ENCODE measurements at regions not wholly inside any gene's neighbourhood (a gene's known extent, or its start where the extent isn't known, plus 50 kb on each side); places are given as distances from the start of the nearest gene placed in this dataset.
"Not testable (repeated sequence)": the region's sequence is repeated elsewhere in the genome, so short reads cannot be mapped to it uniquely, and the experiment has no call there.

- no peak overlapping the region for H3K4me3 ChIP-seq (ENCODE audit: low read depth, low read length)
- no peak for TF ChIP-seq CTCF (IDR thresholded peaks at IDR 0.05; ENCODE audit: low read depth, low read length)
These were observed 134.4 kb upstream of the TSC22D1 start for GRCh38 chr13:44710576-44710975.

GRCh38 chr13:44704811-44705210 lies 128.7 kb upstream of the TSC22D1 start:
- not testable (repeated sequence) for H3K4me3 ChIP-seq (ENCODE audit: low read depth, low read length)

GRCh38 chr13:44703371-44703770 lies 127.2 kb upstream of the TSC22D1 start:
- TF ChIP-seq CTCF (IDR thresholded peaks at IDR 0.05; ENCODE audit: low read depth, low read length) = no peak
- no peak overlapping the region for H3K4me3 ChIP-seq (ENCODE audit: low read depth, low read length)

GRCh38 chr13:44698066-44698465 lies 121.9 kb upstream of the TSC22D1 start:
- TF ChIP-seq CTCF (IDR thresholded peaks at IDR 0.05; ENCODE audit: low read depth, low read length) = no peak
- H3K4me3 ChIP-seq (ENCODE audit: low read depth, low read length) = no peak overlapping the region

- no peak for TF ChIP-seq CTCF (IDR thresholded peaks at IDR 0.05; ENCODE audit: low read depth, low read length)
These were observed 120.9 kb upstream of the TSC22D1 start for GRCh38 chr13:44697058-44697457.

GRCh38 chr13:44695520-44695919 lies 119.4 kb upstream of the TSC22D1 start:
- no peak overlapping the region for H3K4me3 ChIP-seq (ENCODE audit: low read depth, low read length)
- TF ChIP-seq CTCF (IDR thresholded peaks at IDR 0.05; ENCODE audit: low read depth, low read length) = no peak

More at GRCh38 chr13:44697058-44697457, 120.9 kb upstream of the TSC22D1 start:
- H3K4me3 ChIP-seq (ENCODE audit: low read depth, low read length) = no peak overlapping the region

- TF ChIP-seq CTCF (IDR thresholded peaks at IDR 0.05; ENCODE audit: low read depth, low read length) = no peak
These were observed 118.7 kb upstream of the TSC22D1 start for GRCh38 chr13:44694842-44695241.

GRCh38 chr13:44694291-44694690 lies 118.2 kb upstream of the TSC22D1 start:
- H3K4me3 ChIP-seq (ENCODE audit: low read depth, low read length) = no peak overlapping the region
- TF ChIP-seq CTCF (IDR thresholded peaks at IDR 0.05; ENCODE audit: low read depth, low read length) = no peak

More at GRCh38 chr13:44694842-44695241, 118.7 kb upstream of the TSC22D1 start:
- no peak overlapping the region for H3K4me3 ChIP-seq (ENCODE audit: low read depth, low read length)

All from WI38 (cell line).